ENCODE measurements at regions not wholly inside any gene's neighbourhood (a gene's known extent, or its start where the extent isn't known, plus 50 kb on each side); places are given as distances from the start of the nearest gene placed in this dataset.
"Not testable (repeated sequence)": the region's sequence is repeated elsewhere in the genome, so short reads cannot be mapped to it uniquely, and the experiment has no call there.

DNA sequence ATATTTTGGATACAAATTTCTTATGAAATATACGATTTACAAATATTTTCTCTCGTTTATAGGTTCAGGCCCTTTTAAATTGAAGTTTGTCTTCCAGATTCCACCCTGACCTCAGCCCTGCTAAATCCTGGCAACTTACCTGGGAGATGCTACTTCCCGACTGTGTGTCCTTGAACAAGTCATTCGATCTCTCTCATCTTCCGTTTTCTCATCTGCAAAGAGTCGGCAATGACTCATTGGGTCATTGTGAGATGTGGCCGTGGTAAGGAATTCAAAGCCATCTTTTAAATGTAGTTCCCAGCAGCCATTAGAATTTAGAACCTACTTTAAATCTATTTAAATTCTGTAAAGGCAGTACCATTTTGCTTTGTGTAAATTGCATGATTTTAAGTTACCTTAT is 72.5 kb downstream of the LHX2 start:
- H3K4me3 ChIP-seq (ENCODE audit: low read depth, low read length) = no peak overlapping the region
- TF ChIP-seq, protein P1, sequence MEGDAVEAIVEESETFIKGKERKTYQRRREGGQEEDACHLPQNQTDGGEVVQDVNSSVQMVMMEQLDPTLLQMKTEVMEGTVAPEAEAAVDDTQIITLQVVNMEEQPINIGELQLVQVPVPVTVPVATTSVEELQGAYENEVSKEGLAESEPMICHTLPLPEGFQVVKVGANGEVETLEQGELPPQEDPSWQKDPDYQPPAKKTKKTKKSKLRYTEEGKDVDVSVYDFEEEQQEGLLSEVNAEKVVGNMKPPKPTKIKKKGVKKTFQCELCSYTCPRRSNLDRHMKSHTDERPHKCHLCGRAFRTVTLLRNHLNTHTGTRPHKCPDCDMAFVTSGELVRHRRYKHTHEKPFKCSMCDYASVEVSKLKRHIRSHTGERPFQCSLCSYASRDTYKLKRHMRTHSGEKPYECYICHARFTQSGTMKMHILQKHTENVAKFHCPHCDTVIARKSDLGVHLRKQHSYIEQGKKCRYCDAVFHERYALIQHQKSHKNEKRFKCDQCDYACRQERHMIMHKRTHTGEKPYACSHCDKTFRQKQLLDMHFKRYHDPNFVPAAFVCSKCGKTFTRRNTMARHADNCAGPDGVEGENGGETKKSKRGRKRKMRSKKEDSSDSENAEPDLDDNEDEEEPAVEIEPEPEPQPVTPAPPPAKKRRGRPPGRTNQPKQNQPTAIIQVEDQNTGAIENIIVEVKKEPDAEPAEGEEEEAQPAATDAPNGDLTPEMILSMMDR (IDR thresholded peaks at IDR 0.05; ENCODE audit: borderline replicate concordance, insufficient read depth, low read depth, low read length) = no peak

DNA sequence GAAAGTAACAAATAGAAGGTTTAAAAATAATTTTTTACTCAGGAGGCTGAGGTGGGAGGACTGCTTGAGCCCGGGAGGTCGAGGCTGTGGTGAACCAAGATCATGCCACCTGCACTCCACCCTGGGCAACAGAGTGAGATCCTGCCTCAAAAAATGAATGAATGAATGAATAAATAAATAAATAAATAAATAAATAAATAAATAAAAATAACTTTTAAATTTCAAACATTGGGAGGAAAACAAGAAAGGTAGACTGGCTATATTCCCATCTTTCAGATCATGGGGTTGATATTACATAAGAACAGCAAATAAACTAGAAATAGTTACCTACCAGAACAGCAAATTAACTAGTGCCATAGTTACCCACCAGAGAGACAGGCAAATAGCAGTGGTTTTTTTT is 75.7 kb downstream of the LHX2 start:
- TF ChIP-seq, protein P1 (IDR thresholded peaks at IDR 0.05; ENCODE audit: borderline replicate concordance, insufficient read depth, low read depth, low read length) = no peak
- no peak overlapping the region for H3K4me3 ChIP-seq (ENCODE audit: low read depth, low read length)

DNA sequence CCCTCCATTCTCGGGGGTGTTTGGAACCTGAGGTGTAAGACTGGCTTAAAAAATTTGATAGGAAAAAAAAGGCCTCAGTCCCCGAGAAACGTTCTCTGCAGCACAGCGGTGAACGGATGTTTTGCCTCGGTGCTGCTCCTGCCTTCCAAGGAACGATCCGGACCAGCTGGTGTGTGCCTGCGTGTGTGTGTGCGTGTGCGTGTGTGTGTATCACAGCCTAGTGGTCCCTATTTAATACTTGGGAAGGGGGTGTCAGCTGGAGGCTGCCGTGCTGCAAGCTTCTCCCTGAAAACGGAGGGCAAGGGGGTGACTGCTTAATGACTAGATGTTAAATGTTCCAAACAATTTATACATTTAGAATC is 76.9 kb downstream of the LHX2 start:
- no peak overlapping the region for H3K4me3 ChIP-seq (ENCODE audit: low read depth, low read length)
- TF ChIP-seq, protein P1 (IDR thresholded peaks at IDR 0.05; ENCODE audit: borderline replicate concordance, insufficient read depth, low read depth, low read length) = no peak

DNA sequence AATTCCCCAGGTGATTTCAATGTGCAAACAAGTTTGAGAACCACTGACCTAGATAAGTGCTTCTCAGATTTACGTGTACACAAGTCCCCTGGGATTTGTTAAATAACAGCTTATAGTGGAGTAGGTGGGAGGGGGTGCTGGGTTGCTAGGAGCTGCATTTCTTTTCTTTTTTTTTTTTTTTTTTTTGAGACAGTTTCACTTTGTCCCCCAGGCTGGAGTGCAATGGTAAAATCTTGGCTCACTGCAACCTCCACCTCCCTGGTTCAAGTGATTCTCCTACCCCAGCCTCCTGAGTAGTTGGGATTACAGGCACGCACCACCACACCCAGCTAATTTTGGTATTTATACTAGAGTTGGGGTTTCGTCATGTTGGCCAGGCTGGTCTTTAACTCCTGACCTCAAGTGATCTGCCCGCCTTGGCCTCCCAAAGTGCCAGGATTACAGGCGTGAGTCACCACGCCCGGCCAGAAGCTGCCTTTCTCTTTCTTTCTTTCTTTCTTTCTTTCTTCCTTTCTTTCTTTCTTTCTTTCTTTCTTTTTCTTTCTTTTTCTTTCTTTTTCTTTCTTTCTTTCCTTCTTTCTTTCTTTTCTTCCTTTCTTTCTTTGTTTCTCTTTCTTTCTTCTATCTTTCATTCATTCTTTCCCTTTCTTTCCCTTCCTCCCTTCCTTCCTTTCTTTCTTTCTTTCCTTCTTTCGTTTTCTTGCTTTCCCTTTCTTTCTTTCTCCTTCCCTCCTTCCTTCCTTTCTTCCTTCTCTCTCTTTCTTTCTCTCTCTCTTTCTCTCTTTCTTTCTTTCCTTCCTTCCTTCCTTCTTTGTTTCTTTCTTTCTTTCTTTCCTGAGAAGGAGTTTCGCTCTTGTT is 78.3 kb downstream of the LHX2 start:
- not testable (repeated sequence) for H3K4me3 ChIP-seq (ENCODE audit: low read depth, low read length)

DNA sequence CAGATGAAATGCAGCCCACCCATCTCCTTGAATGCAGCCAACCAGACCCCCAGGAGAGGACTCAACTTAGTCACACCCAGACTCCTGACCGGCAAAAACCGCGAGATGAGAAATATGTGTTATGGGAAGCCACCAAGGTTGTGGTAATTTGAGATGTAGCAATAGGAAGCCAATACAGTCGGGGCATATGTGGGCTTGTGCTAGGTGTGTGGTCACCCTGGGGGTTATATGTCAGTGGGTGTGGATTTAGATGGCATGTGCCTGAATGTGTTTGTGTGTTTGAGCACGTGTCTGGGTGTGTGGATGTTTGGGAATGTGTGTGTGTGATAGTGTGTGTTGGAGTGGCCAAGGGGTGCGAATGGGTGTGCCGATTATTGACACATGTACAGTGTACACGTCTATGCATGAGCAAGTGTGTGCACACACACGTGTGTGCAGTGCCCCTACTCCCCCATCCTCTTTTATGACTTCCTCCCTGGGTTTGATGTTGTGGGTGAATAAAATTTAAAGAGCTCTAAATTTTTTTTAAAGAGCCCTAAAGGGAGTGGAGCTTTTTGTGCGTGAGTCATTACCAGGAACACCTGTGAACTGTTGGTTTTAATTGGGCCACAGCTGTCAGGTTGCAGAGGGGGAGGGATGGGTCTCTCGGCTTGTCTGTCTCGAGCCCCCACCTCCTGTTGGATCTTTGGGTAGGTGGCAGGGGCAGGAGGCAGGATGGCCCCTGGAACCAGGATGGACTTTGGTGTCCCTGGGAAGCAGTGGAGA is 86.8 kb downstream of the LHX2 start:
- H3K4me3 ChIP-seq (ENCODE audit: low read depth, low read length) = no peak overlapping the region

DNA sequence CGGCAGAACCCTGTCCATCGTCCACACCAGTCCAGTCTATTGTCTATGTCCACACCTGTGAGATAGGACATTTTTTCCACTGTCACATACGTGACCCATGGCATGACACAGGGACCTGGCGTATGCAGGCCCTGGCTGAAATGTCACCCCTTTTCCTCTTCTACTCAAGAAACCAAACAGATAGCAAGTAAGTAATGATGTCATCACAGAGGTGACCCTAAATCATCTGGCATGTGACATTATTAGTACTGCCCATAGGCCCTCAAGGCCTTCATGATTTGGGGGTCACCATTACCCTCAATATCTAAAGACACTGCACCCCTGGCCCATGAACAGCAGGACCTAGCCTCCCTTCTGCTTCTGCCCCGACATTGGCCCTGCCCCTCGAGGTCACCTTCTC is 88.3 kb downstream of the LHX2 start:
- TF ChIP-seq, protein P1 (IDR thresholded peaks at IDR 0.05; ENCODE audit: borderline replicate concordance, insufficient read depth, low read depth, low read length) = no peak
- H3K4me3 ChIP-seq (ENCODE audit: low read depth, low read length) = no peak overlapping the region

More for the DNA sequence above, 86.8 kb downstream of the LHX2 start:
- TF ChIP-seq, protein P1 (IDR thresholded peaks at IDR 0.05; ENCODE audit: borderline replicate concordance, insufficient read depth, low read depth, low read length) = no peak

DNA sequence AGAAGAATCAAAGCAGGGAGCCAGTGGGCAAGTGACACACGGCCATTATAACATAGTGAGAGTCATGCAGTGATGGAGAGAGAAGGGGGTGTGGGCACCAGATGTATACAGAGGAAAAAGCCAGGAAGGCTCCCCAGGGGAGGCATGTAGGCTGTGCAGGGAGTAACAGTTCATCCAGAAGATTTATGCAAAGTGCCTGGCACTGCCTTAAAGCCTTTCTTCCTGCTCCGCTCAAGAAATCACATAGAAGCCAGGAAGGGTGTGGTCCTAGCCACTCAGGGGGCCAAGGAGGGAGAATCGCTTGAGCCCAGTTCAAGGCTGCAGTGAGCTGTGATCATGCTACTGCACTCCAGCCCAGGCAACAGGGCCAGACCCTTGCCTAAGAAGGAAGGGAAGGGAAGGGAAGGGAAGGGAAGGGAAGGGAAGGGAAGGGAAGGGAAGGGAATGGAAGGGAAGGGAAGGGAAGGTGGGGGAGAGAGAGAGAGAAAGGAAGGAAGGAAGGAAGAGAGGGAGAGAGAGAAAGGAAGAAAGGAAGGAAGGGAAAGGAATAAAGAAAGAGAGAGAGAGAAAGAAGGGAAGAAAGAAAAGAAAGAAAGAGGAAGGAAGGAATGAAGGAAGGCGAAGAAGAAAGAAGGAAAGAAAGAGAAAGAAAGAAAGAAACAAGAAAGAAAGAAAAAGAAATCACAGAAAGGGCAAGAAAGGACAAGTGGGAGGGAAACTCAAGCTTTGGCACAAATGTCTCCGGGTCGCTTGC is 89.8 kb downstream of the LHX2 start:
- H3K4me3 ChIP-seq (ENCODE audit: low read depth, low read length) = no peak overlapping the region
- TF ChIP-seq, protein P1 (IDR thresholded peaks at IDR 0.05; ENCODE audit: borderline replicate concordance, insufficient read depth, low read depth, low read length) = no peak
